ENCODE measurements at regions not wholly inside any gene's neighbourhood (a gene's known extent, or its start where the extent isn't known, plus 50 kb on each side); places are given as distances from the start of the nearest gene placed in this dataset.

DNA sequence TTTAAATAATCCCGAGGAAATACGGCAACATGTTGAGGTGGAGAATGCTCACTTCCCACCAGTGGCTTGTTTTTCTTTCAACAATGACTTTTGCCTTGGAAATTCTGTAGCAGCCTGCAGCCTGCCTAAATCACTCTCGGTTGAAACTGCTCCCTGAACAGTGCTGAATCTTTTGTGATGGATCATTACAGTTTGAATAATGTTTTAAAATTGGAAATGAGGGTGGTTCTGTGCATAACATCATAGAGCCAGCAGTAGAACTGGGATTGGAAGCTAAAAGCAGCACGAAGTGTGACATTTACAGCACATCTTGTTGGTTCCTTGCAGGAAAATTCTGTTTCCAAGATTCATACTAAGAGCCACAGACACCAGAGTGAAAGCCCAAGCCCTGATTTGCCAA lies 74.1 kb upstream of the GPR12 start (continued):
- TF ChIP-seq, protein P1, sequence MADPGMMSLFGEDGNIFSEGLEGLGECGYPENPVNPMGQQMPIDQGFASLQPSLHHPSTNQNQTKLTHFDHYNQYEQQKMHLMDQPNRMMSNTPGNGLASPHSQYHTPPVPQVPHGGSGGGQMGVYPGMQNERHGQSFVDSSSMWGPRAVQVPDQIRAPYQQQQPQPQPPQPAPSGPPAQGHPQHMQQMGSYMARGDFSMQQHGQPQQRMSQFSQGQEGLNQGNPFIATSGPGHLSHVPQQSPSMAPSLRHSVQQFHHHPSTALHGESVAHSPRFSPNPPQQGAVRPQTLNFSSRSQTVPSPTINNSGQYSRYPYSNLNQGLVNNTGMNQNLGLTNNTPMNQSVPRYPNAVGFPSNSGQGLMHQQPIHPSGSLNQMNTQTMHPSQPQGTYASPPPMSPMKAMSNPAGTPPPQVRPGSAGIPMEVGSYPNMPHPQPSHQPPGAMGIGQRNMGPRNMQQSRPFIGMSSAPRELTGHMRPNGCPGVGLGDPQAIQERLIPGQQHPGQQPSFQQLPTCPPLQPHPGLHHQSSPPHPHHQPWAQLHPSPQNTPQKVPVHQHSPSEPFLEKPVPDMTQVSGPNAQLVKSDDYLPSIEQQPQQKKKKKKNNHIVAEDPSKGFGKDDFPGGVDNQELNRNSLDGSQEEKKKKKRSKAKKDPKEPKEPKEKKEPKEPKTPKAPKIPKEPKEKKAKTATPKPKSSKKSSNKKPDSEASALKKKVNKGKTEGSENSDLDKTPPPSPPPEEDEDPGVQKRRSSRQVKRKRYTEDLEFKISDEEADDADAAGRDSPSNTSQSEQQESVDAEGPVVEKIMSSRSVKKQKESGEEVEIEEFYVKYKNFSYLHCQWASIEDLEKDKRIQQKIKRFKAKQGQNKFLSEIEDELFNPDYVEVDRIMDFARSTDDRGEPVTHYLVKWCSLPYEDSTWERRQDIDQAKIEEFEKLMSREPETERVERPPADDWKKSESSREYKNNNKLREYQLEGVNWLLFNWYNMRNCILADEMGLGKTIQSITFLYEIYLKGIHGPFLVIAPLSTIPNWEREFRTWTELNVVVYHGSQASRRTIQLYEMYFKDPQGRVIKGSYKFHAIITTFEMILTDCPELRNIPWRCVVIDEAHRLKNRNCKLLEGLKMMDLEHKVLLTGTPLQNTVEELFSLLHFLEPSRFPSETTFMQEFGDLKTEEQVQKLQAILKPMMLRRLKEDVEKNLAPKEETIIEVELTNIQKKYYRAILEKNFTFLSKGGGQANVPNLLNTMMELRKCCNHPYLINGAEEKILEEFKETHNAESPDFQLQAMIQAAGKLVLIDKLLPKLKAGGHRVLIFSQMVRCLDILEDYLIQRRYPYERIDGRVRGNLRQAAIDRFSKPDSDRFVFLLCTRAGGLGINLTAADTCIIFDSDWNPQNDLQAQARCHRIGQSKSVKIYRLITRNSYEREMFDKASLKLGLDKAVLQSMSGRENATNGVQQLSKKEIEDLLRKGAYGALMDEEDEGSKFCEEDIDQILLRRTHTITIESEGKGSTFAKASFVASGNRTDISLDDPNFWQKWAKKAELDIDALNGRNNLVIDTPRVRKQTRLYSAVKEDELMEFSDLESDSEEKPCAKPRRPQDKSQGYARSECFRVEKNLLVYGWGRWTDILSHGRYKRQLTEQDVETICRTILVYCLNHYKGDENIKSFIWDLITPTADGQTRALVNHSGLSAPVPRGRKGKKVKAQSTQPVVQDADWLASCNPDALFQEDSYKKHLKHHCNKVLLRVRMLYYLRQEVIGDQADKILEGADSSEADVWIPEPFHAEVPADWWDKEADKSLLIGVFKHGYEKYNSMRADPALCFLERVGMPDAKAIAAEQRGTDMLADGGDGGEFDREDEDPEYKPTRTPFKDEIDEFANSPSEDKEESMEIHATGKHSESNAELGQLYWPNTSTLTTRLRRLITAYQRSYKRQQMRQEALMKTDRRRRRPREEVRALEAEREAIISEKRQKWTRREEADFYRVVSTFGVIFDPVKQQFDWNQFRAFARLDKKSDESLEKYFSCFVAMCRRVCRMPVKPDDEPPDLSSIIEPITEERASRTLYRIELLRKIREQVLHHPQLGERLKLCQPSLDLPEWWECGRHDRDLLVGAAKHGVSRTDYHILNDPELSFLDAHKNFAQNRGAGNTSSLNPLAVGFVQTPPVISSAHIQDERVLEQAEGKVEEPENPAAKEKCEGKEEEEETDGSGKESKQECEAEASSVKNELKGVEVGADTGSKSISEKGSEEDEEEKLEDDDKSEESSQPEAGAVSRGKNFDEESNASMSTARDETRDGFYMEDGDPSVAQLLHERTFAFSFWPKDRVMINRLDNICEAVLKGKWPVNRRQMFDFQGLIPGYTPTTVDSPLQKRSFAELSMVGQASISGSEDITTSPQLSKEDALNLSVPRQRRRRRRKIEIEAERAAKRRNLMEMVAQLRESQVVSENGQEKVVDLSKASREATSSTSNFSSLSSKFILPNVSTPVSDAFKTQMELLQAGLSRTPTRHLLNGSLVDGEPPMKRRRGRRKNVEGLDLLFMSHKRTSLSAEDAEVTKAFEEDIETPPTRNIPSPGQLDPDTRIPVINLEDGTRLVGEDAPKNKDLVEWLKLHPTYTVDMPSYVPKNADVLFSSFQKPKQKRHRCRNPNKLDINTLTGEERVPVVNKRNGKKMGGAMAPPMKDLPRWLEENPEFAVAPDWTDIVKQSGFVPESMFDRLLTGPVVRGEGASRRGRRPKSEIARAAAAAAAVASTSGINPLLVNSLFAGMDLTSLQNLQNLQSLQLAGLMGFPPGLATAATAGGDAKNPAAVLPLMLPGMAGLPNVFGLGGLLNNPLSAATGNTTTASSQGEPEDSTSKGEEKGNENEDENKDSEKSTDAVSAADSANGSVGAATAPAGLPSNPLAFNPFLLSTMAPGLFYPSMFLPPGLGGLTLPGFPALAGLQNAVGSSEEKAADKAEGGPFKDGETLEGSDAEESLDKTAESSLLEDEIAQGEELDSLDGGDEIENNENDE (IDR thresholded peaks at IDR 0.05; ENCODE audit: insufficient replicate concordance, low read length), result no peak
- no peak for TF ChIP-seq ZNF274 (IDR thresholded peaks at IDR 0.05; ENCODE audit: borderline replicate concordance, extremely low read depth, low read length)

All from H1 (cell line).